ENCODE measurements at regions not wholly inside any gene's neighbourhood (a gene's known extent, or its start where the extent isn't known, plus 50 kb on each side); places are given as distances from the start of the nearest gene placed in this dataset.

DNA sequence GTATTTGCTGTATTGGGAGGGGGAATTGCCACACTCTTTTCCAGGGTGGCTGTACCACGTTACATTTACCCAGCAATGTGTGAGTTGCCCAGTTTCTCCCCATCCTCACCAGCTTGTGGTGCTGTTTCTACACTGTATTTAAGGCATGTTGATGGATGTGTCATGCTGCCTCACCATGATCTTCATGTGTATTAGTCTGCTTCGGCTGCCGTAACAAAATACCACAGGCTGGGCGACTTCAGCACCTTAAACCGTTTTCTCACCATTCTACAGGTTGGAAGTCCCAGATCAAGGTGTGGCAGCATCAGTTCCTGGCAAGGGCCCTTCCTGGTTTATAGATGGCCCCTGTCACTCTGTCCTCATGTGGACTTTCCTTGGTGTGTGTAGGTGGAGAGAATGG lies 169.7 kb downstream of the IGLL1 start:
- no peak for DNase-seq (ENCODE audit: low spot score)

GRCh38 chr22:23409976-23410375 lies 170.1 kb downstream of the IGLL1 start:
- no peak for DNase-seq (ENCODE audit: low spot score)

DNA sequence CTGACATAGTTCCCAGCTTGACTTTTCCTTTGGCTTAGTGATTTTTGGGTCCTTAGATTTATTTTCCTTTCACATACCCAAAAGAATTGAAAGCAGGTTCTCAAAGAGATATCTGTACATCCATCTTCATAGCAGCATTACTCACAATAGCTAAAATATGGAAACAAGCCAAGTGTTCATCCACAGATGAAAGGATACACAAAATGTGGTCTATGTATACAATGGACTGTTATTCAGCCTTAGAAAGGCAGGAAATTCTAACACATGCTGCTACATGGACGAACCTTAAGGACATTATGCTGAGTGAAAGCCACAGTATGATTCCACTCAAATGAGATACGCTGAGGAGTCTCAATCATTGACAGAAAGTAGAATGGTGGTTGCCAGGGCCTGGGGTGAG lies 171.8 kb downstream of the IGLL1 start:
- no peak for DNase-seq (ENCODE audit: low spot score)

DNA sequence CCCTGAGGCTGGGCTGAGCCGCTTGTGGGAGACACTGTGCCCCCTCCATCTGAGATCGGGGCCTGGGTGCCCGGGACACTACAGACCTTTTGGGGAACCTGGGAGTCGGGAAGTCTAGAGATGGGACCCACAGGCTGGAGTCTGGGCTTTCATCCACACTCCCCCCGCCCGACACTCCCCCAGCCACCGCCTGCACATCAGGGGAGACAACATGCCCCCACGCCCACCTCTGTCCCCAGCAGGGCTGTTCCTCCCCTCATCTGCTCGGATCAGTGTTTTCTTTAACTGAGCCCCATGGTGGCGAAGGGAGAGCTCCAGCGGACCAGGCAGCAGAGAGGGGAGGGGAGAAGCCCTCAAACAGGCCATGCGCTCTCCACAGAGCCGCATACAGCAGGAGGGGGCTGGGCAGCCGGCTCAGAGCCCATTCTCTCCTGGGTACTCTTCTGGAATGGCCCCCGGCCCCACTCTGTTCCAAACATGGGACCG lies 174.7 kb downstream of the IGLL1 start:
- DNase-seq (ENCODE audit: low spot score) = no peak

DNA sequence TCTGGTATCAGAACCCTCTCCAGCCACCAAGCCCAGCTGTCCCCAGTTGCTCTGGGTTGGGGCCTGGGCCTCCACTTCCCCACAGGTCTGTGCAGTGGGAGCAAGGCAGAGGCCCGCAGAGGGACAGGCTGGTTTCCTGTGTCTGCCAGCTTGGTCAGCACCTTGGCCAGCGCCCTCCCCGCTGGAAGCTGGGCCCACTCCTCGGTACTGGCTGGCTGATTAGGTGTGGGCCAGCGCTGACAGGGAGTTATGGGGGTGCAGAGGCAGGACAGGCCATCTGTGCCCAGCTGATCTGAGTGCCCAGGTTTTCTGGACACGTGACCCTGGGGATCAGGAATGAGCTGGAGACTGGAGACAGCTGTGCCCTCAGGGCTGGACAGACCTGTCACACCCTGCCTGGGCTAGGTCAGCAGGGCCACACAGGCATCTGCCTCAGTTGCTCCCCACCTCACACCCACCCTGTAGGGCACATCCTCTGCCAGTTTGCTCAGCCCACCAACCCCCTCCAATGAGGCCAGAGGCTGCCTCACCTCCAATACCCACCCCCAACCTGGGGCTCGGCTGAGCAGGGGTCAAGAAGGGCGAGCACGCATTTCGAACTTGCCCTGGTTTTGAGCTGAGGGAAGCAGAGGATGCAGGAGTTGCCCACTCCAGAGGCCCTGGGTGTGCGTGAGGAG lies 175.3 kb downstream of the IGLL1 start:
- DNase-seq (ENCODE audit: low spot score) = peak; percentile 73

- DNase-seq (ENCODE audit: low spot score) = no peak
Measured at GRCh38 chr22:23403720-23404688, 176.1 kb downstream of the IGLL1 start.

- DNase-seq (ENCODE audit: low spot score) = no peak
Measured at GRCh38 chr22:23403152-23403719, 176.9 kb downstream of the IGLL1 start.

DNA sequence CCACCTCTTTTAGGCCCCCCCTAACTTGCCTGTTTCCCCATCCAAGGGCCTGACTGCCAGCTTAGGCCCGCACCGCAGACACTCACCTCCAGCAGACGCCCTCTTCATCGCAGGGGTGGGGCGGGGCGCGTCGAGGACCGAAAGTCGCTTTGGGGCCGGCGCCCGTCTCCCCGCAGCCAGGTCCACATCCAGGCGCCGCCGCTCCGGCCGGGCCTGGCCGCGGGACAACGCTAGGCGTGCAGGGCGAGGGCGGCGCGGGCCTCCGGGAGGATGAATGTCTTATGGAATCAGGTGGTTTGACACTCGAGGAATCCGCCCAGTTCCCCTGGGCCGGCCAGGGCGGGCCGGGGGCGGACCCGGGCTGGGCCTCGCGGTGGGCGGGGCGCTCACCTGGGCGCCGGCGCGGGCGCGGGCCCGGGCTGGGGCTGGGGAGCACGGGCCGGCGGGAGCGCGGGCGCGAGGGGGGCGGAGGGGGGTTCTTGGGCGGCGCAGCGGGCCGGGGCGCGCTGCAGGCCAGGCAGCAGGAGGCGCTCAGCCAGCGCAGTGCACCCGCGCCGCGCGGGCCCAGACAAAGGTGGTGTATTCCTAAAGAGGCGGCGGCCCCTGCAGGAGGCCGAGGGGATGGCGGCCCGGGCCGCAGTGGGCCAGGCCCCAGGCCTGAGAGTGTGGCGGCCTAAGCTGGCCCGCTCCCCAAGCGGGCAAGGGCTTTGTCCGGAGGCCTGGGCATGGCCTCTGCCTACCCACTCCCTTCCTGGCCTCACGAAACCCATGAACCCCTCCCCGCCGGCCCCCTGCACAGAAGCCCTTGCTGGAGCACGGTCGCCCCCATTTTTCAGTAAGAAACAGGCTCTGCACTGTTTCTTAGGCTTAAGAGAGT lies 177.6 kb downstream of the IGLL1 start:
- peak; percentile 92 for DNase-seq (ENCODE audit: low spot score)

- no peak for DNase-seq (ENCODE audit: low spot score)
Measured at GRCh38 chr22:23401910-23402274, 178.2 kb downstream of the IGLL1 start.

DNA sequence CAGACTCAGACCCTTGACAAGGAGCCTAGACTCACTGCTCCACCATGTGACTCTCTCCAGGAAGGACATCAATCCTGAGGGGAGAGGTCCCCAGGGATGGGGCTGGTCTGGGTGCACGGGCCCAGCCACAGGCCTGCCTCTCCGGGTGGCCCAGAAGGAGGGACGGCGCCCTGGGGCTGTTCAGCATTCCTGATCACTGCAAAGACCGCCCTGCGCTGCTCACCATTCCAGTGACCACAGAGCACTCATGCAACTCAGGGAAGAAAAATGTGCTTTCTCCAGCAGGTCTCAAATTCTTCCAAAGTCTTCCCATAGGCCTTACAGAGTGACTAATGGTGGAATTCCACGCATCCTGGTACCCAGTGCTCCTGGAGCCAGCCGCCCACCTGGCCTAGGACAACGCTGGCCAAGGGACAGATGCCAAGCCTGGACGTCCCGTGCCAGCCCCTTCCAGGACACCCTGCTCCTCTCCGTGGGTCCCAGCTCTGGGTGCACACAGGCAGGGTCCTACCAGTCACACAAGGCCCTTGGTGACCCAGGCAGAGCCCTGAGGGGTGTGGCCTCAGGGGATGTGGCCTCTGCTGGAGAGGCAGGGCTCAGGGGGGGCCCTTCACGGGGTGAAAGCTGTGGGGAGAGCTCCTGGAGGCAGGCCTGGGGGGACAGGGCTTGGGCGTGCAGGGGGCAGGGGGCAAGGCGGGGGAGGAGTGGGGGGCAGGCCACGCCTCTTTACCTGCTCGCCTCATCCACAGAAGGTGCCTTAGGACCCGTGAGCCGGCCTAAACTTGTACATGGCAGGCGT lies 178.8 kb downstream of the IGLL1 start:
- DNase-seq (ENCODE audit: low spot score) = no peak

DNA sequence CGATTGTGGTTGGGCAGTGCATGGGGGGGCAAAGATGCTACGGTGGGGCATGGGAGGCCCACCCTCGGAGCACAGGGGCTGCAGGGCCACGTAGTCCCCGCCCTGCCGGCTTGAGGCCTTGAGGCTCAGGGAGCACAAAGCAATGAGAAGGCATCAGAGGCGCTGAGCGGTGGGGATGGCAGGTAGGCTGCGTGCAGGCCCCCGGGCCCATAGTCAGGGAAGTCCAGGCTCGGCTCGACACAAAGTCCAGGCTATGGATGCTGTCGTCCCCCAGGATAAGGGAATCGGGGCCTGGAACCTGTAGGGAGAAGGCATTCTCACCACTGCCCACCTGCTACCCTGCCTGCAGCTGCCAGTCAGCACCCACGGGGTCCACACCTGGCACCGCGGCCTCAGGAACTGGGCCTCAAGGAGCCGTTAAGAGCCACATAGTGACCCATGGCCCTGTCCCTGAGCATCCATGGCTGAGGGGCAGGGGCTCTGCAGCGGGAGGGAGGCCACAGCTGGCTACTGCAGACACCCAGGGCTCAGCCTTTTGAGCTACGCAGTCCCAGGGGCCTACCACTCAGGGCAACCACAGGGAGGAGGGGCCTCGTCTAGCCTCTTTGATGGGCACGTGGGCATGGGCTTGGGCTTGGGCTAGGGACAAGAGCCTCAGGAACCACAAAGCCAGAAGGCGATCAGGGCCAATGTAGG lies 179.7 kb downstream of the IGLL1 start:
- no peak for DNase-seq (ENCODE audit: low spot score)

- no peak for DNase-seq (ENCODE audit: low spot score)
Measured at GRCh38 chr22:23399367-23400285, 180.5 kb downstream of the IGLL1 start.

- no peak for DNase-seq (ENCODE audit: low spot score)
Measured at GRCh38 chr22:23398701-23399366, 181.3 kb downstream of the IGLL1 start.

DNA sequence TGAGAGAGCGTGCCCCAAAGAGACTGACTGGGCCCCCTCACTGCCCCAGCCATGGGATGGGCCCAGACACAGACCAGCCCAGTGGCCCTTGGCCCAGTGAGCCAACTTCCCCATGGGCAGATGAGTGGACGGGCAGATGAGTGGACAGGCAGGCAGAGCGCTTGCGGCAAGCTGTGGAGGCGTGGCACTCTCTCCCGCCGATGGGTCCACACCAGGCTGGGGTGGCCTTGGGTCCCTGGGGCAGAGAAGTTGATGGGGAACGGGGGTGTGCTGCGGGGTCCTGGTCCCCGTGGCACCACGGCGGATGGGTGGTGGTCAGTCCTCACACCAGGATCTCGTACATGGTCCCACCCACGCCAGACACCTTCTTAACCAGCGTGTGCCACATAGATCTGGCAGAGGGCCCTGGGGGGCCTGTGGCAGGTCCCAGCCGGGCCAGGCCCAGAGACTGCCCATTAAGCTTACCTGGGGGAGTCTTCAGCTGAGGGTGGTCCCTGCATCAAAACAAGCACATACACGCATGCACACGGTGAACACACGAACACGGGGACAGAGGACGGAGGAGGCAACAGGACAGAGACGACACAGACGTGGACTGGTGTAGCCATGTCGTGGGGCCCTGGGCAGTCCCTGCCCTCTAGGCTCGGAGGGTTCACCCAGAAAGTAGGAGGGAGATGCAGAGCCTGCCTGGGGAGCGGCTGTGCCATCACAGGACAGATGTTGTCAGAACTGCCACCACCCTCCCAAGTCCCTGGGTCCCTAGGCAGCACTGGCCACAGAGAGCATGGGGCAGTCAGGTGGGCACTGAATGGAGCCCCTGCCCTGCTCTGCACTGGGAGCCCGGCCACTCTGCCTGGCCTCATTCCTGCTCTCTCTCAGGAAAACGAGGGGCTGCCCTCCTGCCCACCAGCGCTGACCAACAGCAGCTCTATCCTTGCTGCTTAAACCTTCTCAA lies 182.2 kb downstream of the IGLL1 start:
- no peak for DNase-seq (ENCODE audit: low spot score)

GRCh38 chr22:23397008-23397612 lies 183.0 kb downstream of the IGLL1 start:
- DNase-seq (ENCODE audit: low spot score) = no peak

GRCh38 chr22:23396362-23397007 lies 183.6 kb downstream of the IGLL1 start:
- DNase-seq (ENCODE audit: low spot score) = no peak

Measured in iPS-NIHi11 (cell line).